GM12875 (cell line): ENCODE measurements at regions not wholly inside any gene's neighbourhood (a gene's known extent, or its start where the extent isn't known, plus 50 kb on each side); places are given as distances from the start of the nearest gene placed in this dataset.

Source experiments
- H3K4me3 ChIP-seq: one replicate; pipeline ENCODE4 v1.5.1; 2011; ENCODE audit warnings: low read depth, low read length, control low read depth
- CTCF ChIP-seq: IDR thresholded peaks from 2 replicates; pipeline ENCODE4 v1.5.1; 2011; ENCODE audit warnings: low read depth, mild to moderate bottlenecking, control low read depth, inconsistent platforms, low read length, moderate library complexity, borderline replicate concordance; ENCODE audit not compliant: insufficient read depth

DNA sequence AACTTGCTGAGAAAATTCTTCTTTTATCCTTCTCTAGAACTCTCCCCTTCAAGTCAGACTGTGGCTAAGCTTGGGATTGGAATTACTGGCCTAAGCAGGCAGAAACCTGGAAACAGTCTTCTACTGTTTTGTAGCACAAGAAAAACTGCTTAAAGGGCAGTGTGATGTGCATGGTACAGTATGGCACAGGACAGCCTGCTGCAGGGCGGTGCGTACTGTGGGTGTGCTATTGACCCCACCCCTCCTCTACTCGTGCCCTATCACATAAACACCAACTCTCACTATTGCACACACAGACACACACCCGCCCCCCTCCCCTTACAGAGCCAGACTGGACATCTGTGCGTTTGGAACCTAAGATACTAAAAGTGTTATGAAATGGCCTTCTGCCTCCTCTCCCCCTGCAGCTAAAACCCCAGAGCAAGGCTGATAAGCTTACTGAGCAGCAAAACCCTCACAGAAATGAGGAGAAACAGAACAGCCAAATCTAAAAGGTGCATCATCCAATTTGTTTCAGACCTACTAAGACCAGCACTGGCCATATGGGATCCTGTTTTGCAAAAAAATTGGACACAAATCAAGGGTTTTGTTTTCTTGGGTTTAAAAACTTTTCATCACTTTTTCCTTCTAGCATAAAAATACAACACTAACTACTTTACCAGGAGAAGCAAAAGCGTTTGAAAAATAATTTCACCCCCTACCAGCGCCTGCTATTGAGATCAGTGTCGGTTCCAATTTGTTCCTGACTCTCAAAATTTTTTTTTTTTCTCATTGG is 355.8 kb upstream of the LYPLAL1 start:
- no peak for TF ChIP-seq CTCF
- no peak overlapping the region for H3K4me3 ChIP-seq

DNA sequence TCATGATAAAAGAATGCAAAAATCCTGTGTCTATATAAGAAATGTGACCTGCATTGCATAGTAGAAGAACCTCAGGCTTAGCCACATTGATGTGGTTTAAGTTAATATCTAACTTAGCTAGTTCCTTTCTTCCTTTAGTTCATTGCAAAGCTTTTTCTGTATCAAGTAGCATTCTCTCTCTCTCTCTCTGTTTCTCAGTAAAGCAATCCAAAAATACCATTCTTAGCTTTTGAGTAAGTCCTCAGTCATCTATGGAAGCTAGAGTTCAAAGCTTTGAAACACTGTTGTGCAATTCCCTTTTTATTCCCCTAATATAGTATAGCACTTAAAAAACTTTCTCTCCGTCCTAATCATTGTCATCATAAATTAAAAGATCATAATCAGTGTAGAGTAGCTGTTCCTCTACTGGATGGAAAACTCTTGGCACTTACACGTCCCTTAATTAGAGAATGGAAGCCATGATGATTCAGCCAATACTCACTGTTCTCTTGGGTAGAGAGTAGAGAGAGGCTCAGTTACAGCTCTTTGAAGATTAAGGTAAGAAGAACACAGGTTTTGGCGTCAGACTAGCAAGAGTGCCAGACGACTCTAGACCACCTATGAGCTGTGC is 350.3 kb upstream of the LYPLAL1 start:
- TF ChIP-seq CTCF = no peak
- H3K4me3 ChIP-seq = no peak overlapping the region

DNA sequence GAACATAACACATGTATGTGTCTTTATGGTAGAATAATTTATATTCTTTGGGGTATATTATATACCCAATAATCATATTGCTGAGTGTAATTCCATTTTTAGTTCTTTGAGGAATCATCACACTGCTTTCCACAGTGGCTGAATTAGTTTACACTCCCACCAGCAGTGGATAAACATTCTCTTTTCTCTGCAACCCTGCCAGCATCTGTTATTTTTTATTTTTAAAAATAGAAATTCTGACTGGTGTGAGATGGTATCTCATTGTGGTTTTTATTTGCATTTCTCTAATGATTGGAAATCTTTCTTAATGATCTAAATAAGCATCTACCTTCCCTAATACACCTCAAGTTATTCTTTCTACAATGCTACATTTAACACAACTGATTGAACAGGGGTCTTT is 346.2 kb upstream of the LYPLAL1 start:
- no peak overlapping the region for H3K4me3 ChIP-seq
- TF ChIP-seq CTCF = no peak

- no peak overlapping the region for H3K4me3 ChIP-seq
- no peak for TF ChIP-seq CTCF
Observed at GRCh38 chr1:218828125-218828650, 345.5 kb upstream of the LYPLAL1 start.

DNA sequence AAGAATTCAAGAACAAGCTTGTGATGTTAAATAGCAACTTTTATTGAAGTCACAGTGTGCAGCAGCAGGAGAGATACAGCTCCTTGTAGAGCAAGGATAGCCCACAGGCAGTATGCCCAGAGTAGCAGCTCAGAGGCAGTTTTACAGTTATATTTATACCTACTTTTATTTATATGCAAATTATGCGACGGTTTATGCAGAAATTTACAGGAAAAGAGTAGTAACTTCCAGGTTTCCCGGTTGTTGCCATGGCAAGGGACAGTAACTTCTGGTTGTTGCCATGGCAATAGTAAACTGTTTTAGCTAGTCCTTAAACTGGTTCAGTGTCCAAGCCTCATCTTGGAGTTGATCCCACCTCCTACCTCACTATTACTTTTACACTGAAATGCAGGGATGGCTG is 344.6 kb upstream of the LYPLAL1 start:
- no peak overlapping the region for H3K4me3 ChIP-seq
- no peak for TF ChIP-seq CTCF

- H3K4me3 ChIP-seq = no peak overlapping the region
- TF ChIP-seq CTCF = no peak
Observed at GRCh38 chr1:218835609-218836008, 338.1 kb upstream of the LYPLAL1 start.

DNA sequence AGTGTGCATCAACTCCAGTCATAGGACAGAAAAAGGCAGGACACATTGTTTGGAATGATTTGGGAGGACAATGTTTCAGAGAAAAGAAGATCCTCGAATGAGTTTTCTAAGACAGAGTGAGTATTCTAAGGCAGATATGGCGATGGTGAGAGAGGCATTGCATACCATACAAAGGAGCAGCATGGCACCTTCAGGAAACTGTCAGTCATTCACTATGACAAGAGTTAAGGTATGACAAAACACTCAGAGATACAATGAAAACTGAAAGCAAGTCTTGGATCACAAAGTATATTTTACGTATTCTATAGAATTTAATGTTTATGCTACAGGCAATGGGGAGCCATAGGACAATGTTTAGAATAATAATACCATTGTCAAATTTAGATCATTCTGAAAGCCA is 337.4 kb upstream of the LYPLAL1 start:
- no peak for TF ChIP-seq CTCF
- no peak overlapping the region for H3K4me3 ChIP-seq
